ENCODE measurements at regions not wholly inside any gene's neighbourhood (a gene's known extent, or its start where the extent isn't known, plus 50 kb on each side); places are given as distances from the start of the nearest gene placed in this dataset.

GRCh38 chr9:115910959-115911358 is 242.6 kb upstream of the PAPPA start:
- no peak for TF ChIP-seq CTCF (conservative IDR thresholded peaks at IDR 0.05)
- H3K14ac ChIP-seq (ENCODE audit: insufficient read depth, low read length) = no peak overlapping the region
- H3K4me1 Mint-ChIP-seq = peaks cover 5 to 10% of the 10 kb centered on the region in 2 experiments; a peak in 2 of 4 replicates
- no peak overlapping the region for H3K4me2 ChIP-seq (ENCODE audit: insufficient read depth, insufficient read length, low read length)
- H3K27ac ChIP-seq (ENCODE audit: insufficient read length, low read depth, low read length) = no peak overlapping the region
- WGBS (ENCODE audit: extremely low coverage, insufficient read length, low lambda C conversion rate) = no CpG with 5 or more reads among the region's 2 CpGs
- no peaks in the 10 kb centered on the region for H3K79me1 ChIP-seq (ENCODE audit: insufficient read depth, low read depth, low read length, poor library complexity, severe bottlenecking)
- no peak overlapping the region for H2AK5ac ChIP-seq (ENCODE audit: insufficient read length, low read length)
- H3K79me2 ChIP-seq (ENCODE audit: insufficient read depth, low read length) = no peaks in the 10 kb centered on the region
- no peak for DNase-seq
- no peaks in the 10 kb centered on the region for H3K27me3 ChIP-seq (ENCODE audit: insufficient read depth, low read length)
- H2BK5ac ChIP-seq (ENCODE audit: insufficient read length, low read length) = no peak overlapping the region
- no peaks in the 10 kb centered on the region for H3K4me1 ChIP-seq (ENCODE audit: insufficient read depth, low read length)
- no peaks in the 10 kb centered on the region for H3K23me2 ChIP-seq (ENCODE audit: insufficient read length, low read depth, low read length, poor library complexity, severe bottlenecking)
- no peak overlapping the region for H3K27ac Mint-ChIP-seq
- no peak overlapping the region for H4K91ac ChIP-seq (ENCODE audit: insufficient read length, low read depth, low read length)
- no peak overlapping the region for H3K23ac ChIP-seq (ENCODE audit: insufficient read length, low read depth, low read length)
- H3K36me3 Mint-ChIP-seq (ENCODE audit: insufficient read depth in 1 of 3, low read depth in 3 of 3) = no peaks in the 10 kb centered on the region
- no peak overlapping the region for H3K9ac ChIP-seq (ENCODE audit: extremely low read depth, insufficient read length, low read length)
- H3K27me3 Mint-ChIP-seq (ENCODE audit: low read depth) = no peaks in the 10 kb centered on the region
- H2AFZ ChIP-seq (ENCODE audit: low read length) = no peak overlapping the region
- no peak overlapping the region for H4K8ac ChIP-seq (replicated peaks; ENCODE audit: insufficient read length, low read depth, low read length)
- no peaks in the 10 kb centered on the region for H4K20me1 ChIP-seq (ENCODE audit: control insufficient read depth, insufficient read depth, insufficient read length)
- no peak overlapping the region for H4K5ac ChIP-seq (ENCODE audit: insufficient read length, low read depth, low read length)
- H3T11ph ChIP-seq (ENCODE audit: low read length) = no peak overlapping the region
- H2BK12ac ChIP-seq (ENCODE audit: insufficient read length, low read depth, low read length) = no peak overlapping the region
- H3K9me3 ChIP-seq (ENCODE audit: control insufficient read depth, low read depth, low read length) = no peaks in the 10 kb centered on the region
- no peak overlapping the region for H3K56ac ChIP-seq (ENCODE audit: insufficient read length, low read depth, low read length)
- no peak overlapping the region for H3K4me3 Mint-ChIP-seq
- H2BK15ac ChIP-seq (ENCODE audit: low read depth, low read length) = no peak overlapping the region
- no peak overlapping the region for H2BK20ac ChIP-seq (ENCODE audit: low read depth, low read length, poor library complexity, severe bottlenecking)
- H3K4ac ChIP-seq (ENCODE audit: low read depth, low read length) = no peak overlapping the region
- H3K18ac ChIP-seq (ENCODE audit: insufficient read length, low read depth, low read length) = no peak overlapping the region
- no peak overlapping the region for H2BK120ac ChIP-seq (ENCODE audit: low read depth, low read length, poor library complexity, severe bottlenecking)
- H3K9me3 Mint-ChIP-seq = no peaks in the 10 kb centered on the region
